ENCODE measurements at regions not wholly inside any gene's neighbourhood (a gene's known extent, or its start where the extent isn't known, plus 50 kb on each side); places are given as distances from the start of the nearest gene placed in this dataset.

- TF ChIP-seq CTCF (IDR thresholded peaks at IDR 0.05) (no peak), POLR2AphosphoS5 (IDR thresholded peaks at IDR 0.05) (no peak), POLR2A (IDR thresholded peaks at IDR 0.05; ENCODE audit: low read depth) (no peak)
Measured at GRCh38 chr12:68498736-68499135, 112.0 kb upstream of the RAP1B start.
